Neural crest cell (in vitro differentiated cells): ENCODE measurements at regions not wholly inside any gene's neighbourhood (a gene's known extent, or its start where the extent isn't known, plus 50 kb on each side); places are given as distances from the start of the nearest gene placed in this dataset.

Source experiments
- DNase-seq: peaks from one replicate; pipeline ENCODE4 v3.0.0; 2021; ENCODE audit warnings: low read depth, mixed read lengths, low spot score
- H3K27ac Mint-ChIP-seq: one replicate; pipeline ENCODE4 v1.8.0; 2021; ENCODE audit warnings: mild to moderate bottlenecking, mixed read lengths; ENCODE audit not compliant: unreplicated experiment
- H3K27me3 Mint-ChIP-seq: 2 replicates; pipeline ENCODE4 v1.8.0; 2021; ENCODE audit warnings: low read depth, mild to moderate bottlenecking, mixed read lengths
- H3K36me3 Mint-ChIP-seq: 2 replicates; pipeline ENCODE4 v1.8.0; 2021; ENCODE audit warnings: low read depth, mild to moderate bottlenecking, mixed read lengths
- H3K4me1 Mint-ChIP-seq: 2 replicates; pipeline ENCODE4 v1.8.0; 2021; ENCODE audit warnings: mixed read lengths
- H3K4me3 Mint-ChIP-seq: one replicate; pipeline ENCODE4 v1.8.0; 2021; ENCODE audit warnings: mild to moderate bottlenecking, mixed read lengths
- H3K9me3 Mint-ChIP-seq: 2 replicates; pipeline ENCODE4 v1.8.0; 2021; ENCODE audit warnings: mixed read lengths
- TF ChIP-seq, protein P1 (sequence below): fragments of 200-600 bp; sonication (generic); conservative IDR thresholded peaks from 2 replicates; pipeline ENCODE4 v1.5.0; 2021; ENCODE audit warnings: antibody characterized with exemption, mild to moderate bottlenecking

DNA sequence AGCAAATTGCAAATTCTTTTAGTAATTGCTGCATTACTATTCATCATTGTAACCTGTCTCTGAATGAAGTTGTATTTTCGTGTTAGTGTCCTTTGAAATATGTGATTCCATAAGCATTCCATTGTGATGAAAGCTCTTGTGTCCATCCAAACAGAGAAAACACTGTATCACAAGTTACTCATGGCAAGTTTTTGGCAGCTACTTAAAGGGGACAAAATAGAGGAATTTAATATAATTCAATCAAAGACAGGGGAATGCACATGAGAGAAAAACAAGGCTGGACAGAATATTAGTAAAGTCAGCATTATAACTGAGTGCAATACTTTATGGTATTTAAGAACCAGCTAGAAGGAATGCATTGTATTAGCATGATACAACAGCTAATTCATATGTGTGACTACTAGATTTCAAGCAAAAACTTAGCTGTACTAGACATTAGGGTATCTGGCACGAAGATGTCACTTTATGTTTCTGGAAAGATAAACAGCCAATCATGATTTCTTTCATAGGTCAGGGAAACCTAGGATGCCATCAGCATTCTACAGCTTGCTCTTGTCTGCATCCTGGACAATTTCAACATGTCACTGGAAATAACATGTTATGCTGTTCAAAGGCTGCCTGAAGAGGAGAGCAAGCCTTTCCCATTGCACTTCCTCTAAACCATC lies 270.6 kb upstream of the MARCKS start:
- TF ChIP-seq, protein P1, sequence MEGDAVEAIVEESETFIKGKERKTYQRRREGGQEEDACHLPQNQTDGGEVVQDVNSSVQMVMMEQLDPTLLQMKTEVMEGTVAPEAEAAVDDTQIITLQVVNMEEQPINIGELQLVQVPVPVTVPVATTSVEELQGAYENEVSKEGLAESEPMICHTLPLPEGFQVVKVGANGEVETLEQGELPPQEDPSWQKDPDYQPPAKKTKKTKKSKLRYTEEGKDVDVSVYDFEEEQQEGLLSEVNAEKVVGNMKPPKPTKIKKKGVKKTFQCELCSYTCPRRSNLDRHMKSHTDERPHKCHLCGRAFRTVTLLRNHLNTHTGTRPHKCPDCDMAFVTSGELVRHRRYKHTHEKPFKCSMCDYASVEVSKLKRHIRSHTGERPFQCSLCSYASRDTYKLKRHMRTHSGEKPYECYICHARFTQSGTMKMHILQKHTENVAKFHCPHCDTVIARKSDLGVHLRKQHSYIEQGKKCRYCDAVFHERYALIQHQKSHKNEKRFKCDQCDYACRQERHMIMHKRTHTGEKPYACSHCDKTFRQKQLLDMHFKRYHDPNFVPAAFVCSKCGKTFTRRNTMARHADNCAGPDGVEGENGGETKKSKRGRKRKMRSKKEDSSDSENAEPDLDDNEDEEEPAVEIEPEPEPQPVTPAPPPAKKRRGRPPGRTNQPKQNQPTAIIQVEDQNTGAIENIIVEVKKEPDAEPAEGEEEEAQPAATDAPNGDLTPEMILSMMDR, result no peak
- Mint-ChIP-seq H3K4me3 (peak overlapping the region; percentile 85), H3K27me3 (no peaks in the 10 kb centered on the region), H3K4me1 (peaks cover 60% of the 10 kb centered on the region), H3K9me3 (peaks cover 9% of the 10 kb centered on the region), H3K36me3 (no peaks in the 10 kb centered on the region), H3K27ac (peak overlapping the region; percentile 94)
- DNase-seq, result no peak

- TF ChIP-seq, protein P1, result no peak
- H3K4me1 Mint-ChIP-seq, result peaks cover 67% of the 10 kb centered on the region
- H3K4me3 Mint-ChIP-seq, result peak overlapping the region; percentile 85
Measured at GRCh38 chr6:113587078-113587699, 270.0 kb upstream of the MARCKS start.

DNA sequence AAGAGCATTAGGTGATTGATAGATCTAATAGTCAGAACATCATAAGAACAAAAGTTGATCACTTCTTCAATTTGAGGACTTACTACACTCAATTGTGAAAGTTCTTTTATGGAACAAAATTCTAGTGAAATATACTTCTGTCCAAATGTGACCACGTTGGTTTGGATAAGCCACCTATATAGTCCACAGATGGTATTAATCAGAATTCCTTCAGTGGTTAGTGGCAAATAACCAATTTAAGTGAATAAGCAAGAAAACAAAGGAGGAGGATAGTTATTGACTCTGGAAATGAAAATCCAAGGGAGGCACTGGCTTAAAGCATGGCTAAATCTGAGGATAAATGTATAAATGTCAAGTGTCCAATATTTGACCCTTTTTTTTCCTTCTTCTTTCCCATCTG lies 268.5 kb upstream of the MARCKS start:
- Mint-ChIP-seq H3K36me3 (no peaks in the 10 kb centered on the region), H3K27me3 (no peaks in the 10 kb centered on the region), H3K27ac (no peak overlapping the region), H3K4me1 (peaks cover 78% of the 10 kb centered on the region), H3K4me3 (peak overlapping the region; percentile 85), H3K9me3 (peaks cover 6% of the 10 kb centered on the region)
- TF ChIP-seq, protein P1, result no peak
- DNase-seq, result no peak

More at GRCh38 chr6:113587078-113587699, 270.0 kb upstream of the MARCKS start:
- peak; percentile 21 for DNase-seq
- peaks cover 9% of the 10 kb centered on the region for H3K9me3 Mint-ChIP-seq
- no peaks in the 10 kb centered on the region for H3K27me3 Mint-ChIP-seq
- no peaks in the 10 kb centered on the region for H3K36me3 Mint-ChIP-seq
- peak overlapping the region; percentile 94 for H3K27ac Mint-ChIP-seq

GRCh38 chr6:113591896-113592827 lies 265.0 kb upstream of the MARCKS start:
- TF ChIP-seq, protein P1, result no peak
- Mint-ChIP-seq H3K4me1 (peaks cover 72% of the 10 kb centered on the region), H3K27ac (peak overlapping the region; percentile 73), H3K9me3 (peaks cover 9% of the 10 kb centered on the region), H3K27me3 (no peaks in the 10 kb centered on the region), H3K4me3 (peak overlapping the region; percentile 54), H3K36me3 (no peaks in the 10 kb centered on the region)
- no peak for DNase-seq

GRCh38 chr6:113594726-113595125 lies 262.4 kb upstream of the MARCKS start:
- H3K9me3 Mint-ChIP-seq, result peaks cover 3% of the 10 kb centered on the region
- no peak overlapping the region for H3K4me3 Mint-ChIP-seq
- H3K27ac Mint-ChIP-seq, result no peak overlapping the region
- no peaks in the 10 kb centered on the region for H3K27me3 Mint-ChIP-seq
- no peak for DNase-seq
- TF ChIP-seq, protein P1, result no peak
- no peaks in the 10 kb centered on the region for H3K36me3 Mint-ChIP-seq
- H3K4me1 Mint-ChIP-seq, result peaks cover 75% of the 10 kb centered on the region
